Panc1 (cell line): ENCODE measurements at regions not wholly inside any gene's neighbourhood (a gene's known extent, or its start where the extent isn't known, plus 50 kb on each side); places are given as distances from the start of the nearest gene placed in this dataset.

Source experiments
- ATAC-seq: fragments of 200-7000 bp; cut with Tn5 transposase; 2 replicates; pipeline ENCODE4 v1.9.1; 2020; ENCODE audit warnings: mild to moderate bottlenecking, moderate library complexity
- BruUV-seq: library from RNA; stranded (reverse); fragments of 400-500 nt; replicated peaks from 2 replicates; lab custom pipeline; 2021; lab: Mats Ljungman, UMichigan
- CTCF ChIA-PET: fragments of 300-600 bp; sonication (Branson Sonifier 250); formaldehyde crosslinking; loops from one replicate; lab custom pipeline; 2022; ENCODE audit warnings: antibody characterized with exemption; lab: Charles Lee
- POLR2A ChIA-PET: fragments of 300-600 bp; sonication (Branson Sonifier 250); formaldehyde crosslinking; loops from one replicate; lab custom pipeline; 2022; ENCODE audit warnings: antibody characterized with exemption; lab: Charles Lee
- DNase-seq: peaks from one replicate; pipeline ENCODE4 v3.0.0-alpha.2; 2010; ENCODE audit warnings: low read depth, low spot score
- H3K27ac ChIP-seq: 2 replicates; pipeline ENCODE4 v1.5.1; 2011; ENCODE audit warnings: mild to moderate bottlenecking, low read length, inconsistent platforms
- H3K27me3 ChIP-seq: fragments of 200-500 bp; sonication (Bioruptor generic); 2 replicates; pipeline ENCODE4 v1.6.0; 2014; ENCODE audit warnings: low read length, inconsistent platforms; ENCODE audit not compliant: control insufficient read depth, insufficient read depth
- H3K36me3 ChIP-seq: fragments of 200-500 bp; sonication (Bioruptor generic); 2 replicates; pipeline ENCODE4 v1.5.1; 2014; ENCODE audit warnings: inconsistent platforms, mild to moderate bottlenecking, low read length, moderate library complexity; ENCODE audit not compliant: control insufficient read depth, insufficient read depth
- H3K4me1 ChIP-seq: 2 replicates; pipeline ENCODE4 v1.5.1; 2011; ENCODE audit warnings: inconsistent platforms, mild to moderate bottlenecking, low read length, moderate library complexity; ENCODE audit not compliant: control insufficient read depth, insufficient read depth
- H3K4me3 ChIP-seq, 2 experiments: 2 replicates each; pipeline ENCODE4 v1.5.1; 2011 to 2012; ENCODE audit warnings: low read depth in 2 of 2, low read length in 2 of 2, mild to moderate bottlenecking in 2 of 2, inconsistent platforms in 1 of 2, moderate library complexity in 1 of 2
- H3K9me3 ChIP-seq: fragments of 200-500 bp; sonication (Bioruptor generic); 2 replicates; pipeline ENCODE4 v1.5.1; 2014; ENCODE audit warnings: low read depth, mild to moderate bottlenecking, inconsistent platforms, low read length, moderate library complexity; ENCODE audit not compliant: control insufficient read depth, insufficient read depth
- POLR2AphosphoS5 ChIP-seq: IDR thresholded peaks from 2 replicates; pipeline ENCODE4 v1.6.1; 2012; ENCODE audit warnings: mild to moderate bottlenecking, low read depth, low read length, moderate library complexity
- SIN3A ChIP-seq: IDR thresholded peaks from 2 replicates; pipeline ENCODE4 v1.6.1; 2012; ENCODE audit warnings: low read depth, mild to moderate bottlenecking, low read length, moderate library complexity, borderline replicate concordance; ENCODE audit not compliant: insufficient read depth
- TCF7L2 ChIP-seq: IDR thresholded peaks from 2 replicates; pipeline ENCODE4 v1.6.1; 2011; ENCODE audit warnings: mild to moderate bottlenecking, low read depth, low read length, inconsistent platforms
- in situ Hi-C: cut with HindIII; loops from 2 replicates; pipeline ENCODE4 v1.10.0; 2016; ENCODE audit warnings: low sequenced_read_pairs, low pct_unique_long_range_greater_than_20kb
- intact Hi-C: fragments of 100-400 bp; cut with micrococcal nuclease; formaldehyde crosslinking; loops from one replicate; pipeline ENCODE4 v1.10.0; 2022; ENCODE audit not compliant: unreplicated experiment
- TF ChIP-seq, protein P1 (sequence below): fragments of 450-650 bp; IDR thresholded peaks from 2 replicates; pipeline ENCODE4 v1.5.1; 2017; ENCODE audit warnings: mild to moderate bottlenecking
- TF ChIP-seq, protein P2 (sequence below), 2 experiments: IDR thresholded peaks; 2 replicates each; pipeline ENCODE4 v1.6.1; 2011 to 2012; ENCODE audit warnings: low read depth in 2 of 2, control low read depth in 1 of 2, low read length in 1 of 2, mild to moderate bottlenecking in 1 of 2, moderate library complexity in 1 of 2; ENCODE audit not compliant: insufficient read depth in 1 of 2

GRCh38 chr20:39603219-39603618 lies 641.1 kb downstream of the DHX35 start:
- Histone ChIP-seq H3K4me3 (no peak overlapping the region), H3K36me3 (no peaks in the 10 kb centered on the region), H3K27me3 (no peaks in the 10 kb centered on the region), H3K27ac (no peak overlapping the region), H3K9me3 (no peaks in the 10 kb centered on the region), H3K4me1 (no peaks in the 10 kb centered on the region)
- intact Hi-C loops = no loop called here
- ChIA-PET POLR2A (no interaction called here), CTCF (no interaction called here)
- DNase-seq = no peak
- TF ChIP-seq, protein P1, sequence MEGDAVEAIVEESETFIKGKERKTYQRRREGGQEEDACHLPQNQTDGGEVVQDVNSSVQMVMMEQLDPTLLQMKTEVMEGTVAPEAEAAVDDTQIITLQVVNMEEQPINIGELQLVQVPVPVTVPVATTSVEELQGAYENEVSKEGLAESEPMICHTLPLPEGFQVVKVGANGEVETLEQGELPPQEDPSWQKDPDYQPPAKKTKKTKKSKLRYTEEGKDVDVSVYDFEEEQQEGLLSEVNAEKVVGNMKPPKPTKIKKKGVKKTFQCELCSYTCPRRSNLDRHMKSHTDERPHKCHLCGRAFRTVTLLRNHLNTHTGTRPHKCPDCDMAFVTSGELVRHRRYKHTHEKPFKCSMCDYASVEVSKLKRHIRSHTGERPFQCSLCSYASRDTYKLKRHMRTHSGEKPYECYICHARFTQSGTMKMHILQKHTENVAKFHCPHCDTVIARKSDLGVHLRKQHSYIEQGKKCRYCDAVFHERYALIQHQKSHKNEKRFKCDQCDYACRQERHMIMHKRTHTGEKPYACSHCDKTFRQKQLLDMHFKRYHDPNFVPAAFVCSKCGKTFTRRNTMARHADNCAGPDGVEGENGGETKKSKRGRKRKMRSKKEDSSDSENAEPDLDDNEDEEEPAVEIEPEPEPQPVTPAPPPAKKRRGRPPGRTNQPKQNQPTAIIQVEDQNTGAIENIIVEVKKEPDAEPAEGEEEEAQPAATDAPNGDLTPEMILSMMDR = no peak
- TF ChIP-seq TCF7L2 = no peak
- TF ChIP-seq POLR2AphosphoS5 = no peak
- TF ChIP-seq, protein P2, sequence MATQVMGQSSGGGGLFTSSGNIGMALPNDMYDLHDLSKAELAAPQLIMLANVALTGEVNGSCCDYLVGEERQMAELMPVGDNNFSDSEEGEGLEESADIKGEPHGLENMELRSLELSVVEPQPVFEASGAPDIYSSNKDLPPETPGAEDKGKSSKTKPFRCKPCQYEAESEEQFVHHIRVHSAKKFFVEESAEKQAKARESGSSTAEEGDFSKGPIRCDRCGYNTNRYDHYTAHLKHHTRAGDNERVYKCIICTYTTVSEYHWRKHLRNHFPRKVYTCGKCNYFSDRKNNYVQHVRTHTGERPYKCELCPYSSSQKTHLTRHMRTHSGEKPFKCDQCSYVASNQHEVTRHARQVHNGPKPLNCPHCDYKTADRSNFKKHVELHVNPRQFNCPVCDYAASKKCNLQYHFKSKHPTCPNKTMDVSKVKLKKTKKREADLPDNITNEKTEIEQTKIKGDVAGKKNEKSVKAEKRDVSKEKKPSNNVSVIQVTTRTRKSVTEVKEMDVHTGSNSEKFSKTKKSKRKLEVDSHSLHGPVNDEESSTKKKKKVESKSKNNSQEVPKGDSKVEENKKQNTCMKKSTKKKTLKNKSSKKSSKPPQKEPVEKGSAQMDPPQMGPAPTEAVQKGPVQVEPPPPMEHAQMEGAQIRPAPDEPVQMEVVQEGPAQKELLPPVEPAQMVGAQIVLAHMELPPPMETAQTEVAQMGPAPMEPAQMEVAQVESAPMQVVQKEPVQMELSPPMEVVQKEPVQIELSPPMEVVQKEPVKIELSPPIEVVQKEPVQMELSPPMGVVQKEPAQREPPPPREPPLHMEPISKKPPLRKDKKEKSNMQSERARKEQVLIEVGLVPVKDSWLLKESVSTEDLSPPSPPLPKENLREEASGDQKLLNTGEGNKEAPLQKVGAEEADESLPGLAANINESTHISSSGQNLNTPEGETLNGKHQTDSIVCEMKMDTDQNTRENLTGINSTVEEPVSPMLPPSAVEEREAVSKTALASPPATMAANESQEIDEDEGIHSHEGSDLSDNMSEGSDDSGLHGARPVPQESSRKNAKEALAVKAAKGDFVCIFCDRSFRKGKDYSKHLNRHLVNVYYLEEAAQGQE (IDR thresholded peaks at IDR 0.05; ENCODE audit: insufficient read depth in 1 of 2, low read depth in 2 of 2, low read length in 1 of 2) = no peak
- no peak for TF ChIP-seq SIN3A
- in situ Hi-C loops = no loop called here
- BruUV-seq = no TSS peak
- no peak for ATAC-seq

DNA sequence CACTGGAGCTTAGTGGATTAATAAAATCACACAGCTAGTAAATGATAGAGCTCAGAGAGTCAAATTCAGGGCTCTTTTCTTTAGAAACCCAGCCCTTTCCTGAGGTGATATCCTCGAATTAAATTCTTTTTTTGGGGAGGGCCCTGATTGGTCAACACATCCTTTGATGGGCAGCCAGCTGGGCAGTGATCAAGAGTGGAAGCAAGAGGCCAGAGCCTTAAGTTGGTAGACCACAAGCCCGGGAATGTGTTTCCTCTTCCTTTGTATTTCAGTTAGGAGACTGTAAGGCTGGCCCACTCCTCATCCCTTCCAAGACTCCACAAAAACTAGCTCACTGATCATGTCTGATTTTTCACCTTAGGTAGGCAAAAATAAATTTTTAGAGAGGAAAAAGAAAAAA lies 640.5 kb downstream of the DHX35 start:
- in situ Hi-C loops = no loop called here
- TF ChIP-seq TCF7L2 (no peak), SIN3A (no peak), POLR2AphosphoS5 (no peak)
- TF ChIP-seq, protein P2 (IDR thresholded peaks at IDR 0.05; ENCODE audit: insufficient read depth in 1 of 2, low read depth in 2 of 2, low read length in 1 of 2) = no peak
- TF ChIP-seq, protein P1 = no peak
- intact Hi-C loops = no loop called here
- DNase-seq (no peak), ATAC-seq (no peak)
- no peaks in the 10 kb centered on the region for H3K27me3 ChIP-seq
- no peaks in the 10 kb centered on the region for H3K36me3 ChIP-seq
- no TSS peak for BruUV-seq
- no peaks in the 10 kb centered on the region for H3K4me1 ChIP-seq
- ChIA-PET CTCF (interaction anchor here (0.6 kb wide), 1 partner anchor 36 kb away, joined by 4 read pairs; no protein-coding TSS in a partner anchor), POLR2A (no interaction called here)
- H3K9me3 ChIP-seq = no peaks in the 10 kb centered on the region
- no peak overlapping the region for H3K4me3 ChIP-seq
- no peak overlapping the region for H3K27ac ChIP-seq
